GM11168 (cell line): ENCODE measurements at regions not wholly inside any gene's neighbourhood (a gene's known extent, or its start where the extent isn't known, plus 50 kb on each side); places are given as distances from the start of the nearest gene placed in this dataset.
"Not testable (repeated sequence)": the region's sequence is repeated elsewhere in the genome, so short reads cannot be mapped to it uniquely, and the experiment has no call there.

ENCODE experiments used
- in situ Hi-C: fragments of 300-500 bp; cut with MboI; formaldehyde crosslinking; loops from one replicate; pipeline ENCODE4 v1.12.0; 2022; ENCODE audit warnings: low sequenced_read_pairs; ENCODE audit not compliant: unreplicated experiment

DNA sequence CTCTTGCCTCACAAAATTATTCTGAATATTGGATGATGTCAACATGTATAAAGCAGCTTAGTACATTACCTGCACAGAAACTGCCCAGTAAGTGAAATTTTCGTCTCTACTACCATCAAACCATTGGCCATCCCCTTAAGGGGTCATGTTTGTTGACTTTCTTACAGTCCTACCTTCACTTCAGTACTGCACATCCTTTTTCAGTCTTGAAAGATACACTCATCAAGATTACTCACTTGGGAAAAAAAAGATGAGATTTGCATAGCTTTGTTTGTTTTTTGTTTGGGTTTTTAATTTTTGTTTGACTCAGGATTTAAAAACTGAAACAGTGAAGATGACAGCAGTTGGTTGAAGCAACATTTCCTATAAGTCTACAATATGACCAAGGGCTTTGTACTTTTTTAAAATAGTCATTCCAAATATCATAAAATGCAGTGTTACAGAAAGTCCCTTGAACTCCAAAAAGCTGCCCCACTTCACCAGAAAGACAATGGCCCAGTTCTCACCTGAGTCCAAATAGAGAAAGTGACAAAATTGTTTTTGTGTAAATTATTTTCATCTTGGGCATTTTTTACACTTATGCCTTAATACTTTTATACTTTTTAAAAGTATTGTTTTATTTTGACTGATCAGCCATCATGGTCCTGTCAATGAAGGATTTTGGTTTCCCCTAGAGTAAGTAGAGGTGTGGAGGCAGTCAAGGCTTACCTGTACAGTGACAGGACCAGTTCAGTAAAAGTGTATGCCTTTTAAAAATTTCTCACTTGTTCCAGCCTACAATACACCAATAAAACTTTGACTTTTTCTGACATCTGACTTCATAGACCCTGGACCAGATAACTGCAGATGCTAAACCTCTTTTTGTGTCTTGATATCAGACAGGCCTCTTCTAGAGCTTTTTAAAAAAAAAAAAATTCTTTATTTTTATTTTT is 59.7 kb upstream of the EDA2R start:
- in situ Hi-C loops, result no loop called here

DNA sequence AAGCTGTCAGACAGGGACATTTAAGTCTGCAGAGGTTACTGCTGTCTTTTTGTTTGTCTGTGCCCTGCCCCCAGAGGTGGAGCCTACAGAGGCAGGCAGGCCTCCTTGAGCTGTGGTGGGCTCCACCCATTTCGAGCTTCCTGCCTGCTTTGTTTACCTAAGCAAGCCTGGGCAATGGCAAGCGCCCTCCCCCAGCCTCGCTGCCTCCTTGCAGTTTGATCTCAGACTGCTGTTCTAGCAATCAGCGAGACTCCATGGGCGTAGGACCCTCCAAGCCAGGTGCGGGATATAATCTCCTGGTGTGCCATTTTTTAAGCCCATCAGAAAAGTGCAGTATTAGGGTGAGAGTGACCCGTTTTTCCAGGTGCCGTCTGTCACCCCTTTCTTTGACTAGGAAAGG is 53.6 kb upstream of the EDA2R start:
- in situ Hi-C loops, result not testable (repeated sequence)
